Activated CD4-positive, alpha-beta T cell treated with anti-CD3 and anti-CD28 coated beads, Interleukin-2, Interleukin-4, amounts not matched to agents 100 ng/mL and 50 ng/mL, durations not matched to agents 16 hours and 8 hours (primary cell): ENCODE measurements at regions not wholly inside any gene's neighbourhood (a gene's known extent, or its start where the extent isn't known, plus 50 kb on each side); places are given as distances from the start of the nearest gene placed in this dataset.
"Not testable (repeated sequence)": the region's sequence is repeated elsewhere in the genome, so short reads cannot be mapped to it uniquely, and the experiment has no call there.

Experiments used
- DNase-seq: peaks from one replicate; pipeline ENCODE4 v3.0.0-alpha.2; 2020; ENCODE audit warnings: low spot score

- no peak for DNase-seq
Observed at GRCh38 chr2:236348279-236348678, 84.1 kb upstream of the ASB18 start.

GRCh38 chr2:236348976-236349375, 84.8 kb upstream of the ASB18 start:
- no peak for DNase-seq

GRCh38 chr2:236350426-236350825, 86.2 kb upstream of the ASB18 start:
- DNase-seq: no peak

- DNase-seq: no peak
Observed at GRCh38 chr2:236351966-236352525, 87.8 kb upstream of the ASB18 start.

GRCh38 chr2:236352761-236353593, 88.8 kb upstream of the ASB18 start:
- peak; percentile 42 for DNase-seq

- DNase-seq: no peak
Observed at GRCh38 chr2:236353594-236353942, 89.4 kb upstream of the ASB18 start.

GRCh38 chr2:236354056-236354940, 90.1 kb upstream of the ASB18 start:
- no peak for DNase-seq

GRCh38 chr2:236354973-236355595, 90.9 kb upstream of the ASB18 start:
- no peak for DNase-seq

- no peak for DNase-seq
Observed at GRCh38 chr2:236355911-236356310, 91.7 kb upstream of the ASB18 start.

- DNase-seq: not testable (repeated sequence)
Observed at GRCh38 chr2:236356321-236356720, 92.1 kb upstream of the ASB18 start.

GRCh38 chr2:236358482-236358881, 94.3 kb upstream of the ASB18 start:
- DNase-seq: not testable (repeated sequence)

GRCh38 chr2:236359426-236360045, 95.3 kb upstream of the ASB18 start:
- DNase-seq: no peak

GRCh38 chr2:236360496-236360895, 96.3 kb upstream of the ASB18 start:
- no peak for DNase-seq

- no peak for DNase-seq
Observed at GRCh38 chr2:236363711-236364277, 99.6 kb upstream of the ASB18 start.

- no peak for DNase-seq
Observed at GRCh38 chr2:236365258-236366048, 101.2 kb upstream of the ASB18 start.

GRCh38 chr2:236366049-236366387, 101.8 kb upstream of the ASB18 start:
- no peak for DNase-seq

GRCh38 chr2:236366397-236366796, 102.2 kb upstream of the ASB18 start:
- peak; percentile 10 for DNase-seq

GRCh38 chr2:236367506-236368289, 103.5 kb upstream of the ASB18 start:
- DNase-seq: no peak

- no peak for DNase-seq
Observed at GRCh38 chr2:236369661-236370062, 105.5 kb upstream of the ASB18 start.

GRCh38 chr2:236370847-236371409, 106.7 kb upstream of the ASB18 start:
- no peak for DNase-seq
